Activated T-helper 1 cell treated with anti-CD3 and anti-CD28 coated beads, Interleukin-12 subunit alpha, Interleukin-12 subunit beta, Interleukin-2, Interleukin-4 antibody, amounts not matched to agents 30 ng/mL and 10 ng/mL and 1 ng/mL, durations not matched to agents 14 hours and 24 hours and 36 hours (primary cell): ENCODE measurements at regions not wholly inside any gene's neighbourhood (a gene's known extent, or its start where the extent isn't known, plus 50 kb on each side); places are given as distances from the start of the nearest gene placed in this dataset.

Experiments used
- DNase-seq: peaks from one replicate; pipeline ENCODE4 v3.0.0; 2021; ENCODE audit warnings: low spot score
- H3K27ac Mint-ChIP-seq: one replicate; pipeline ENCODE4 v1.8.0; 2021; ENCODE audit warnings: mild to moderate bottlenecking, mixed read lengths
- H3K27me3 Mint-ChIP-seq: one replicate; pipeline ENCODE4 v1.8.0; 2022; ENCODE audit warnings: mild to moderate bottlenecking, moderate library complexity, mixed read lengths; ENCODE audit not compliant: insufficient read depth
- H3K36me3 Mint-ChIP-seq: one replicate; pipeline ENCODE4 v1.8.0; 2021; ENCODE audit warnings: low read depth, mixed read lengths
- H3K4me1 Mint-ChIP-seq: one replicate; pipeline ENCODE4 v1.8.0; 2021; ENCODE audit warnings: low read depth, mixed read lengths
- H3K4me3 Mint-ChIP-seq: one replicate; pipeline ENCODE4 v1.8.0; 2021; ENCODE audit warnings: mild to moderate bottlenecking, moderate library complexity, mixed read lengths
- H3K9me3 Mint-ChIP-seq: one replicate; pipeline ENCODE4 v1.8.0; 2021; ENCODE audit warnings: mixed read lengths
- intact Hi-C: fragments of 100-400 bp; cut with micrococcal nuclease; formaldehyde crosslinking; loops from one replicate; pipeline ENCODE4 v1.15.1; 2024

DNA sequence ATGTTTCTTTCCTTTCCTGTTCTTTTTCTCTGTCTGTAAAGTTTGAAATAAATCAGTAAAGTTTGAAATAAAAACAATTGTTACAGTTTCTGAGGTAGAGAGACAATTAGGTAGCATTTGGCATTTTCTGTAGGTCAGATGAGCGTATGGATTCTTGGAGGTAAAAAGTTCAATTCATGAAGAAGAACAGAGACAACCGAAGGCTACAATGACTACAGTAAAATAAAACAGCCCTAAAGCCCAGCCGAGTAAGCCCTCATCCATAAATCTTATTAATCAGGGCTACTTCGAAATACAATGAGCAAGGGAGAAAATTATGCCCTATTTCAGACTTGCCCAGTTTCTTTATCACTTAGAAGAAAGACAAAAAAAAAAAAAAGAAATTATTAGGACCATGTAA is 941.9 kb upstream of the SLC10A2 start:
- Mint-ChIP-seq H3K36me3 (no peaks in the 10 kb centered on the region), H3K27ac (no peak overlapping the region), H3K27me3 (no peaks in the 10 kb centered on the region), H3K4me3 (no peak overlapping the region), H3K9me3 (no peaks in the 10 kb centered on the region), H3K4me1 (no peaks in the 10 kb centered on the region)
- no peak for DNase-seq
- intact Hi-C loops: no loop called here

DNA sequence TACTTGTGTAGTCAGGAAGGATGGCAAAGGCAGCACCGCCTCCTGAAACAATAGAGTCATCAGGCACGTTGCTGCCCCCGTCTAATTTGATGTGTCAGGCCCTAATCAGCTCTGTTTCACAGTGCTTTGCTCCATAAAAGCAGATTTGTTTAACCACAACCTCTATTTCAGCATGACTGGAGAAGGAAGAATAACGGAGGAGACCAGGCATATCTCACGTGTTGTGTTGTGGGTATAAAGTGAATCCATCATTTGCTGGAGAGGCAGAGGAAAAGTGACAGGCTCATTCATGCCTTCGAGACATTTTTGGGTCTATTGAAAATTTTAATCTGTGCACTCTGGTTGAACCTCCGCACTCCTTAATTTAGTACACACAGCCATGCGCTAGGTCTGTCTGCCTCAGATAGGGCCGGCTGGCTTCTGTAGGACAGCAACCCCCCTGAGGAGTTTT is 940.4 kb upstream of the SLC10A2 start:
- no peaks in the 10 kb centered on the region for H3K9me3 Mint-ChIP-seq
- no peaks in the 10 kb centered on the region for H3K27me3 Mint-ChIP-seq
- H3K4me1 Mint-ChIP-seq: no peaks in the 10 kb centered on the region
- no peaks in the 10 kb centered on the region for H3K36me3 Mint-ChIP-seq
- H3K4me3 Mint-ChIP-seq: no peak overlapping the region
- no peak overlapping the region for H3K27ac Mint-ChIP-seq
- DNase-seq: no peak
- intact Hi-C loops: no loop called here

- Mint-ChIP-seq H3K36me3 (no peaks in the 10 kb centered on the region), H3K27ac (no peak overlapping the region), H3K9me3 (no peaks in the 10 kb centered on the region), H3K4me1 (no peaks in the 10 kb centered on the region), H3K4me3 (no peak overlapping the region), H3K27me3 (no peaks in the 10 kb centered on the region)
- DNase-seq: no peak
- intact Hi-C loops: no loop called here
These were observed 938.4 kb upstream of the SLC10A2 start for GRCh38 chr13:104004572-104004971.

DNA sequence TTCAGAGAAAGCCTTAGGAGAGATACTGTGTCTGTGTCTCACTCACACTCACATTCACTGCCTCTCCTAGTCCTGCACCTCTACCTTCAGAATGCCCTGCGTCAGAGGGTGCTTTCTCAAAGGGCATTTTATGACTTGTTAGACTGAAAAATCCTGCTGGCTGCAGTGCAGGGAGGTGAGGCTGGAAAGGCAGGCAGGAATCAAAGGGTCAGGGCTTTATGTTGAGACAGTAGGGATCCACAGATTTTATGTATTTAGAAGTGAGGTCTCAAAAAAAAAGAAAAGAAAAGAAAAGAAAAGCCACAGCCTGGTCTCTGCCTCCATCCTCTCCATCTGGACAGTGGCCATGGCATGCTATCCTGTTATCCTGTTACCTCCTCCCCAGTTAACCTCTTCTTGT is 936.0 kb upstream of the SLC10A2 start:
- no peaks in the 10 kb centered on the region for H3K9me3 Mint-ChIP-seq
- intact Hi-C loops: no loop called here
- no peaks in the 10 kb centered on the region for H3K36me3 Mint-ChIP-seq
- no peaks in the 10 kb centered on the region for H3K4me1 Mint-ChIP-seq
- no peak overlapping the region for H3K4me3 Mint-ChIP-seq
- DNase-seq: no peak
- H3K27me3 Mint-ChIP-seq: no peaks in the 10 kb centered on the region
- H3K27ac Mint-ChIP-seq: no peak overlapping the region

- Mint-ChIP-seq H3K27ac (no peak overlapping the region), H3K4me1 (no peaks in the 10 kb centered on the region), H3K4me3 (no peak overlapping the region), H3K36me3 (no peaks in the 10 kb centered on the region), H3K9me3 (no peaks in the 10 kb centered on the region), H3K27me3 (no peaks in the 10 kb centered on the region)
- no peak for DNase-seq
- intact Hi-C loops: no loop called here
These were observed 935.5 kb upstream of the SLC10A2 start for GRCh38 chr13:104001766-104002165.

- H3K4me1 Mint-ChIP-seq: no peaks in the 10 kb centered on the region
- H3K36me3 Mint-ChIP-seq: no peaks in the 10 kb centered on the region
- H3K4me3 Mint-ChIP-seq: no peak overlapping the region
- DNase-seq: no peak
- H3K27ac Mint-ChIP-seq: no peak overlapping the region
- intact Hi-C loops: no loop called here
- no peaks in the 10 kb centered on the region for H3K9me3 Mint-ChIP-seq
- no peaks in the 10 kb centered on the region for H3K27me3 Mint-ChIP-seq
These were observed 930.5 kb upstream of the SLC10A2 start for GRCh38 chr13:103996733-103997132.

GRCh38 chr13:103983948-103984347 is 917.7 kb upstream of the SLC10A2 start:
- DNase-seq: no peak
- Mint-ChIP-seq H3K27ac (no peak overlapping the region), H3K9me3 (no peaks in the 10 kb centered on the region), H3K4me3 (no peak overlapping the region), H3K4me1 (no peaks in the 10 kb centered on the region), H3K27me3 (no peaks in the 10 kb centered on the region), H3K36me3 (no peaks in the 10 kb centered on the region)
- intact Hi-C loops: no loop called here

- Mint-ChIP-seq H3K4me1 (no peaks in the 10 kb centered on the region), H3K27me3 (no peaks in the 10 kb centered on the region), H3K9me3 (peaks cover 7% of the 10 kb centered on the region), H3K36me3 (no peaks in the 10 kb centered on the region), H3K27ac (no peak overlapping the region), H3K4me3 (no peak overlapping the region)
- intact Hi-C loops: no loop called here
- no peak for DNase-seq
These were observed 910.2 kb upstream of the SLC10A2 start for GRCh38 chr13:103976371-103976770.

GRCh38 chr13:103973740-103974139 is 907.5 kb upstream of the SLC10A2 start:
- Mint-ChIP-seq H3K27me3 (no peaks in the 10 kb centered on the region), H3K9me3 (peaks cover 7% of the 10 kb centered on the region), H3K4me3 (no peak overlapping the region), H3K36me3 (no peaks in the 10 kb centered on the region), H3K27ac (no peak overlapping the region), H3K4me1 (no peaks in the 10 kb centered on the region)
- DNase-seq: no peak
- intact Hi-C loops: no loop called here

DNA sequence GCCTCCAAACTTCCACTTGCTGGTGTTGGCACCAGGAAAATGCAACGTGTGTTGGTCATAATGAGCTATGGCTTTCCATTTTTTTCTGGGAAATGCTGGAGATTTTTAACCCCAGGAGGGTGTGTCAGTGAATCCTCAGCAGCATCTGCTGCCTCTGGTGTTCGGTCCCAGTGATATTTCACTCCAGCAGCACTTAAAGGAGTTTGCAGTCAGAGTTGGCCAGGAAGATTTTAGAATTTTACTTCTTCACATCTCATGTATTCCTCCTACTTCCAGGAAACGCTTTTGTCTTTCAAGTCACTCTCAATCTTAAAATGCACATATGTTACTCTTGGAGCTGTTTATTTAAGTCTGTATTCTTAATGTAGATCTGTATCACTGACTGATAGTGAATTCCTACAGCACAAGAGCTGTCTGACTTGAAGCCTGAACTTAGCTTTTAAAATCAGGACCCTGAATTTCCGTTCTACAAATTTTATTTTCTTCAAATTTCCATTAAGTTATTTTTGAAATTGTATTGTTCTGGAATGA is 903.4 kb upstream of the SLC10A2 start:
- Mint-ChIP-seq H3K27ac (no peak overlapping the region), H3K9me3 (no peaks in the 10 kb centered on the region)

GRCh38 chr13:103965506-103966243 is 899.5 kb upstream of the SLC10A2 start:
- Mint-ChIP-seq H3K27me3 (no peaks in the 10 kb centered on the region), H3K4me1 (no peaks in the 10 kb centered on the region), H3K4me3 (no peak overlapping the region), H3K27ac (no peak overlapping the region), H3K36me3 (no peaks in the 10 kb centered on the region), H3K9me3 (peaks cover 9% of the 10 kb centered on the region)
- no peak for DNase-seq
- intact Hi-C loops: no loop called here

More for the DNA sequence above, 903.4 kb upstream of the SLC10A2 start:
- Mint-ChIP-seq H3K4me3 (no peak overlapping the region), H3K4me1 (no peaks in the 10 kb centered on the region), H3K36me3 (no peaks in the 10 kb centered on the region), H3K27me3 (no peaks in the 10 kb centered on the region)
- intact Hi-C loops: no loop called here
- no peak for DNase-seq

DNA sequence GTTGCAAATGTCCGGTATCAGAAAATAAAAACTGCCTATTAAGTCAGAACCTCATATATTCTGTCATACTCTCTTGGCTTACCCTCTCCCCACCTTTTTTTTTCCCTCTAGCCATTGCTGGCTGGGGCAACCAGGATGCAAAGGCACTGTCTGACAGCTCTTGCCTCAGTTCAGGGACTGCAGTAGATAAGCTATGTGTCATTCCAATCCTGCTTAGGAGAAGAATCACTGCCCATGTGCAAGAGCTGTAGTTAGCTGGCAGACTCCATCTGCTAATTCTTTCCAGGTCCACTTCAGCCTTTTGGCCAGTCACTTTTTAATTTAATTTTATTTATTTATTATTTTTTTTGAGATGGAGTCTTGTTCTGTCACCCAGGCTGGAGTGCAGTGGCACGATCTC is 895.6 kb upstream of the SLC10A2 start:
- H3K27ac Mint-ChIP-seq: no peak overlapping the region
- H3K27me3 Mint-ChIP-seq: no peaks in the 10 kb centered on the region
- H3K36me3 Mint-ChIP-seq: no peaks in the 10 kb centered on the region
- no peak for DNase-seq
- no peaks in the 10 kb centered on the region for H3K4me1 Mint-ChIP-seq
- intact Hi-C loops: no loop called here
- H3K9me3 Mint-ChIP-seq: peaks cover 15% of the 10 kb centered on the region
- H3K4me3 Mint-ChIP-seq: no peak overlapping the region

- DNase-seq: no peak
- H3K9me3 Mint-ChIP-seq: peaks cover 15% of the 10 kb centered on the region
These were observed 894.9 kb upstream of the SLC10A2 start for GRCh38 chr13:103961129-103961528.

DNA sequence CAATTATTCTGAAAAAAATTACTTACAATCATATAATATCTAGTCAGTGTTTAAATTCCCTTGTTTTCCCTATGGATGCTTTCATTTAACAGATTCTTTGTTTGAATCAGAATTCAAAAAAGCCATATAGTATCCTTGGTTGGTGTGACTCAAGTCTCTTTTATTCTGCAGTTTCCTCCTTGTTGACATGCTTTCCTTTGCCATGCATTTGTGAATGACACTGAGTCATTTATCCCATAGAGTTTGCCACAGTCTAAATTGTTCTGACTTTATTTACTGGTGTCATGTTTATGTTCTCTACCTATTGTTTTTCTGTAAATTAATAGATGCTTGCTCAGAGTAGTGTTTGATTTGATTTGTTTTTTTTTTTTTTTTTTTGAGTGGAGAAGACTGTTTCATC is 893.8 kb upstream of the SLC10A2 start:
- no peak overlapping the region for H3K4me3 Mint-ChIP-seq

More at GRCh38 chr13:103961129-103961528, 894.9 kb upstream of the SLC10A2 start:
- Mint-ChIP-seq H3K27me3 (no peaks in the 10 kb centered on the region), H3K4me3 (no peak overlapping the region), H3K36me3 (no peaks in the 10 kb centered on the region), H3K4me1 (no peaks in the 10 kb centered on the region), H3K27ac (no peak overlapping the region)
- intact Hi-C loops: no loop called here

More for the DNA sequence above, 893.8 kb upstream of the SLC10A2 start:
- no peaks in the 10 kb centered on the region for H3K36me3 Mint-ChIP-seq
- no peak for DNase-seq
- intact Hi-C loops: no loop called here
- peaks cover 15% of the 10 kb centered on the region for H3K9me3 Mint-ChIP-seq
- H3K27me3 Mint-ChIP-seq: no peaks in the 10 kb centered on the region
- no peaks in the 10 kb centered on the region for H3K4me1 Mint-ChIP-seq
- no peak overlapping the region for H3K27ac Mint-ChIP-seq
